Parathyroid adenoma (tissue), 2 donors: ENCODE measurements at regions not wholly inside any gene's neighbourhood (a gene's known extent, or its start where the extent isn't known, plus 50 kb on each side); places are given as distances from the start of the nearest gene placed in this dataset.

Experiments
- H2AFZ ChIP-seq: fragments of 300-600 bp; sonication (generic); one replicate; pipeline ENCODE4 v1.7.0; 2017; ENCODE audit warnings: antibody characterized with exemption, mild to moderate bottlenecking
- H3K27ac ChIP-seq: fragments of 300-600 bp; sonication (generic); one replicate; pipeline ENCODE4 v1.7.0; 2017
- H3K27me3 ChIP-seq: fragments of 300-600 bp; sonication (generic); one replicate; pipeline ENCODE4 v1.7.0; 2017; ENCODE audit warnings: low read length; ENCODE audit not compliant: control insufficient read depth, insufficient read depth
- H3K36me3 ChIP-seq: fragments of 300-600 bp; sonication (generic); one replicate; pipeline ENCODE4 v1.7.0; 2017; ENCODE audit warnings: low read length; ENCODE audit not compliant: control insufficient read depth, insufficient read depth
- H3K4me1 ChIP-seq: fragments of 300-600 bp; sonication (generic); one replicate; pipeline ENCODE4 v1.7.0; 2017; ENCODE audit warnings: control low read depth
- H3K4me2 ChIP-seq: fragments of 300-600 bp; sonication (generic); one replicate; pipeline ENCODE4 v1.7.0; 2017; ENCODE audit warnings: low read length
- H3K4me3 ChIP-seq: fragments of 300-600 bp; sonication (generic); one replicate; pipeline ENCODE4 v1.7.0; 2017; ENCODE audit warnings: low read depth, low read length
- H3K79me2 ChIP-seq: fragments of 300-600 bp; sonication (generic); one replicate; pipeline ENCODE4 v1.7.0; 2017; ENCODE audit warnings: control low read depth
- H3K9ac ChIP-seq: fragments of 300-600 bp; sonication (generic); one replicate; pipeline ENCODE4 v1.7.0; 2017; ENCODE audit warnings: mild to moderate bottlenecking
- H3K9me3 ChIP-seq: fragments of 300-600 bp; sonication (generic); one replicate; pipeline ENCODE4 v1.7.0; 2017; ENCODE audit warnings: low read length; ENCODE audit not compliant: control insufficient read depth
- CTCF ChIP-seq: fragments of 300-600 bp; sonication (generic); IDR thresholded peaks from one replicate; pipeline ENCODE4 v1.7.0; 2017; ENCODE audit warnings: antibody characterized with exemption, mild to moderate bottlenecking
- donor health status: primary hyperparathyroidism.

- Histone ChIP-seq H2AFZ (no peak overlapping the region), H3K9ac (no peak overlapping the region), H3K79me2 (no peaks in the 10 kb centered on the region), H3K4me3 (no peak overlapping the region), H3K36me3 (no peaks in the 10 kb centered on the region), H3K4me2 (no peak overlapping the region), H3K9me3 (no peaks in the 10 kb centered on the region), H3K27ac (no peak overlapping the region), H3K27me3 (no peaks in the 10 kb centered on the region), H3K4me1 (no peaks in the 10 kb centered on the region)
- no peak for TF ChIP-seq CTCF
Observed at GRCh38 chr10:9068003-9068402, 1013.5 kb downstream of the GATA3 start.

GRCh38 chr10:9069136-9069535 is 1014.6 kb downstream of the GATA3 start:
- H3K4me3 ChIP-seq, result no peak overlapping the region
- no peaks in the 10 kb centered on the region for H3K9me3 ChIP-seq
- no peaks in the 10 kb centered on the region for H3K4me1 ChIP-seq
- H3K9ac ChIP-seq, result no peak overlapping the region
- no peak overlapping the region for H3K4me2 ChIP-seq
- no peak for TF ChIP-seq CTCF
- no peak overlapping the region for H2AFZ ChIP-seq
- H3K27me3 ChIP-seq, result no peaks in the 10 kb centered on the region
- H3K27ac ChIP-seq, result no peak overlapping the region
- no peaks in the 10 kb centered on the region for H3K79me2 ChIP-seq
- H3K36me3 ChIP-seq, result no peaks in the 10 kb centered on the region

GRCh38 chr10:9075420-9075819 is 1020.9 kb downstream of the GATA3 start:
- Histone ChIP-seq H2AFZ (no peak overlapping the region), H3K4me2 (no peak overlapping the region), H3K27ac (no peak overlapping the region), H3K27me3 (no peaks in the 10 kb centered on the region), H3K4me3 (no peak overlapping the region), H3K9ac (no peak overlapping the region), H3K79me2 (no peaks in the 10 kb centered on the region), H3K36me3 (no peaks in the 10 kb centered on the region), H3K4me1 (no peaks in the 10 kb centered on the region), H3K9me3 (no peaks in the 10 kb centered on the region)
- no peak for TF ChIP-seq CTCF

GRCh38 chr10:9076066-9076465 is 1021.6 kb downstream of the GATA3 start:
- H3K4me3 ChIP-seq, result no peak overlapping the region

More at GRCh38 chr10:9076066-9076465, 1021.6 kb downstream of the GATA3 start:
- H3K9me3 ChIP-seq, result no peaks in the 10 kb centered on the region
- no peak overlapping the region for H2AFZ ChIP-seq
- no peaks in the 10 kb centered on the region for H3K79me2 ChIP-seq
- H3K36me3 ChIP-seq, result no peaks in the 10 kb centered on the region
- no peaks in the 10 kb centered on the region for H3K27me3 ChIP-seq
- TF ChIP-seq CTCF, result no peak
- H3K4me1 ChIP-seq, result no peaks in the 10 kb centered on the region
- no peak overlapping the region for H3K9ac ChIP-seq
- no peak overlapping the region for H3K27ac ChIP-seq
- no peak overlapping the region for H3K4me2 ChIP-seq
